HPDE6-E6E7 (cell line): ENCODE measurements at regions not wholly inside any gene's neighbourhood (a gene's known extent, or its start where the extent isn't known, plus 50 kb on each side); places are given as distances from the start of the nearest gene placed in this dataset.

Experiments
- DNase-seq: peaks from one replicate; pipeline ENCODE4 v3.0.0; 2011; ENCODE audit warnings: missing footprints; ENCODE audit errors: extremely low spot score

DNA sequence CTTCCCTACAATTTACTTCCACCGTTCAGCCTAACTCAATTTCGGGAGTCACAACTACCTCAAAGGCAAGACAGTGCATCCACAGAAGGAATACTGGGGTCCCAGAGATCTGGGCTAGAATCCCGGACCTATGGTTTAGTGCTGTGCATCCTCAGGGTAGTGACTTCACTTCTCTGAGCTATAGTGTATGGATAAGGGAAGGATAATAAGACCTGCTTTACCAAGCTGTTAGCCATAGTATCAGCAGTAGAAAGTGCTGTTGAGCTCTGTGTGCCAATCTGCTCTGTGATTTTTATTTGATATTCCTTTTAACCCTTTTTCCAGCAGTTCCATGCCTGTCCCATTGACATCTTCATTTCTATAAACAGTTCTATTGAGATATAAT, 1044.3 kb downstream of the BCL11B start:
- no peak for DNase-seq

DNA sequence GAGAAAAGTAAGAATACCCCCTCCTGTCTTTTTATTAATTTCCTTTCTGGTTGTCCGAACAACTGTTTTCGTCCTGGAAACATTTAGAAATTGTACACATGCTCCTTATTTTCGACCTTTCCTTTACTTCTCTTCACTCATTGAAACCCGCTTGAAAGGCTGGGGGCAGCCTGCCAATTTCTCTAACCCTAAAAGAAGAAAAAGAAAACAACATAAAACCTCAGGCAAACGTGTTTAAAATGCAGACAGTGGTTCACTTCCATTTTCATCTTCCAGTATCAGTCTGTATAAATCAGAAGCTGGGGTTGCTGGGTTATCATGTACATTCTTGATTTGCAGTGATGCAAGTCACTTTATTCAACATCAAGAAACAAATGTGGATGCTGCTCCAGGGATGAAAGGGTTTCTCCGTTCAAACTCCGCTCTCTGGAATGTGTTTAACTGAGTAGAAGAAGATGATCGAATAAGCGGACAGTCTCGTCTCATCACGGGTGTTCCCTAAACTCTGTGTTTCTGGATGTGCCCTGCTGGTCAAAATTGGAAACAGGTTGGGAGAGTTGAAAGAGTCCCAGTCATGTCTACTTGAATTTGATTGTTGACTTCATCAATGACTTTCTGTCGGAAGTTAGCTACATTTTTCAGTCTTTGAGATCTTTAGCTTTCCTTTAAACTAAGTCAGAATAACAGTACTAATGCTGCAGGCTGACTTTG, 1042.2 kb downstream of the BCL11B start:
- no peak for DNase-seq

DNA sequence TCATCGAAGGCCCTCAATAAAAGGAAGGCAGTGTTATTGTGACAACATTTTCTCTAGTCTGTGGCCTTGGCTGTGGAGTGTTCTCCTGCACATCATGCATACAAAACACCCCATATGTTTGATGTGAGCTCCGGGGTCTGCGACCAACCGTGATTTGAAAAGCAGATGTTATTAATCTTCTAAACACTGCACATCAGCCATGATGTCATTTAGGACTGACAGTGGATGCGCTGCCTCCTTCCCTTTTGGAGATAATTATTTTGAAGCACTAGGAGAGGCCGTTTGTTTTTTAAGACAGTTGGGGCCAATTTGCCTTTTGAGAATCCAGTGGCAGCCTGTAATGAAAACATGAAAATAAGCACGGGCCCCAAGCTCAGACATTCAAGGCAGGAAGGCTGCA, 1041.6 kb downstream of the BCL11B start:
- DNase-seq = no peak

DNA sequence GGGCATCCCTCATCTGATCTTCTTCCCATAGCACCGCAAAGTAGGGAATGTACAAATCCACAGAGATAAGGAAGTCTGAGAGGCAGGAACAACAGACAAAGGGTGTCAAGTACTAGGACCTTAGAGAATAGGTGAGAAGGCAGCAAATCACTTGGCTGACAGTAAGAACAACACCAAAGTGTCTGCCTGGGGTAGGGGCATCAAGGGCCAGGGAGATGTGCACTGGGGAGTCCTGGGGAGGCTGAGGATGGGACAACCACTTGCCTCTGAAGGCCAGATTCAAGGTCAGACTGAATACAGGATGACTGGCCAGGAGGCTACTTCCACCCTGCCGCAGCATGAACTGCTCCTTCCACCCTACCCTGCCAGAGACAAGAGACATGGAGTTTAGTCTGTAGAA, 1040.8 kb downstream of the BCL11B start:
- DNase-seq = no peak

GRCh38 chr14:98233656-98234055, 1038.3 kb downstream of the BCL11B start:
- no peak for DNase-seq

- no peak for DNase-seq
Observed at GRCh38 chr14:98234208-98234607, 1037.8 kb downstream of the BCL11B start.

GRCh38 chr14:98236314-98236713, 1035.7 kb downstream of the BCL11B start:
- no peak for DNase-seq

GRCh38 chr14:98237939-98238338, 1034.1 kb downstream of the BCL11B start:
- DNase-seq = no peak

- no peak for DNase-seq
Observed at GRCh38 chr14:98240376-98240775, 1031.6 kb downstream of the BCL11B start.

DNA sequence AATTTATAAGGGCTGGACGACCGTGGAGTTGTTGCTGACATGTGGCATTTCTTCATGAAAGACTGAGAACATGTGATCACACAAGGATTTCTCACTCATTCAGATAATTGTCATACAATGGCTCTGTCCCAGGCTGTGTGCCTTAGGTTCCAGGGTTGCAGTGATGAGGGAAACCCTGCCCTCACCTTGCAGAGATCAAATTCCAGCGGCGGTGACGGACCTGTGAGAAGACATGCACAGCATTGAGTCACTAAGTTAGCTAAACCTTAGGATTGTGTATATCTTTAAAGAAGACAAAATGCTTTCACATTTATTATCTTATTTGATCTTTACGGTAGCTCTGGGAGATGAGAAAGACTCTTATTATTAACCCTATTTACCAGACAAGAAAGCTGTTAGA, 1029.1 kb downstream of the BCL11B start:
- no peak for DNase-seq

GRCh38 chr14:98243332-98243731, 1028.7 kb downstream of the BCL11B start:
- DNase-seq = no peak

GRCh38 chr14:98244162-98244948, 1027.6 kb downstream of the BCL11B start:
- no peak for DNase-seq

DNA sequence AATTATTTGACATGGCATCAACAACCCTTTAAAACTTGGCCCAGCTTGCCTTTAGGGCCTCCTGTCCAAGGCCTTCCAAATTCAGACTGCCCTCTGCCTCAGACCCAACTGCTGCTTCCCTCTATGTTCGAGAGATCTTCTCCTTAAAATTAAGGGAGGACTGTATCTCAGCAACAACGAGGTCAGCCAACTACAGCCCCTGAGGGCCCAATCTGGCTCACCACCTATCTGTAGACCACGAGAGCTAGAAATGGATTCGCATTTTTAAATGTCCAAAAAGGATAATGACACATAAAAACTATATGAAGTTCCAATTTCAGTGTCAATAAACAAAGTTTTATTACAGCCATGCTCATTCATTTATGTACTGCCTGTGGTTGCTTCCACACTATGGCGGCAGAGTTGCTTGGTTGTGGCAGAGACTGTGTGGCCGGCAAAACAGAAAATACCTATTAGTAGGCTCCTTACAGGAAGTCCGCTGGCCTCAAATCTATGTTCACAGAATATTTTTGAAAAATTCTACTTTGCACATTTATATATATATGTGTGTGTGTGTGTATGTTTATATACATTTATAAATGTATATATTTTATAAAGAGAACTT, 1026.9 kb downstream of the BCL11B start:
- DNase-seq = no peak

DNA sequence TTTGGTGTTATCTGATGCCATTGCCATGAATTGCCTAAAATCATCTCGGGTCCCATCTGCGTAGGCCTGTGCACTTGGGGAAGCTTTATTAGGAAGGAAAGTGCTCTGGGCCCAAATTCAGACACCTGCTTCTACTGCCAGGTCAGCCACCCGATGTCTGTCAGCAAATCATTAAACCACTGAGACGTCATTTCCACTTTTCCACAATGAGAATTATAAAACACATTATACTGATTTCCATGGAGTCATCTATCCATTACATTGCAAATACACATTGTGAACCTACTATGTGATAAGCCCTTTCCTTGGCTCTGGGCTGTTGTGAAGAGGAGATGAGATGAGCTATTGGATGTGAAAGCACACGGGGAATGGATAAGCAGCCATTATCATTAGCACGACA, 1022.9 kb downstream of the BCL11B start:
- DNase-seq = no peak

GRCh38 chr14:98249476-98249875, 1022.5 kb downstream of the BCL11B start:
- DNase-seq = no peak

DNA sequence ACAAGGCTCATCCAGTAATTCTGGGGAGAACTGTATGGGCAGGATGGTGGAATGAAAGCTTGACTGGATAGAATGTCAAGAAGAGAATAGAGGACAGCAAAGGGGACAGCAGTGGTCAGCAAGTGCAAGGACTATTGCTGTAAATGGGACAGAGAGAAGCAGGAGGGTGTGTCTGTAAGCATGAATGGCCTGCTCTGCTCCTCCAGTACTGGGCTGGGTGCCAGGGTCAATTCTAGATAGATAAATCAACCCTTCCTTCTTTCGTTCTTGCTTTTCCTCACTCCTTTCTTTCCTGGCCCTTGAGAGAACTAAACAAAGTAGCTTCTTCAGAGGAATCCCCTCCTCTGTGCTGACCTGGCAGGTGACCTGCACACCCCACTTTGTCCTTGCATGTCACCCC, 1019.2 kb downstream of the BCL11B start:
- no peak for DNase-seq

DNA sequence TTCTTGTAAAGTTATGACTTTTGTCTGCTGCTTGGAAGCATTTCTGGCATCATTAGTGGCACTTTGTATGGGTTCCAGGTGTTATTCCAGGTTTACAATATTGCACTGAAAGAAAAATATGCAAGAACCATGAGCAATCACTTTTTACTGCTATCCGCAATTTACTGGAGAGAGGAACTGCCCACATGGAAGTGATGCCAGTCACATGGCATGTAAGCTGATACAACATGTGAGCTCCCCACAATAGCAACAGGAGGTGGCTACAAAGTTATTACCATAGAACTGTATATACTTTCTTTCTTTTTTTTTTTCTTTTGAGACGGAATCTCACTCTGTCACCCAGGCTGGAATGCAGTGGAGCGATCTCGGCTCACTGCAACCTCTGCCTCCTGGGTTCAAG, 1012.1 kb downstream of the BCL11B start:
- no peak for DNase-seq

GRCh38 chr14:98262566-98262965, 1009.4 kb downstream of the BCL11B start:
- no peak for DNase-seq

DNA sequence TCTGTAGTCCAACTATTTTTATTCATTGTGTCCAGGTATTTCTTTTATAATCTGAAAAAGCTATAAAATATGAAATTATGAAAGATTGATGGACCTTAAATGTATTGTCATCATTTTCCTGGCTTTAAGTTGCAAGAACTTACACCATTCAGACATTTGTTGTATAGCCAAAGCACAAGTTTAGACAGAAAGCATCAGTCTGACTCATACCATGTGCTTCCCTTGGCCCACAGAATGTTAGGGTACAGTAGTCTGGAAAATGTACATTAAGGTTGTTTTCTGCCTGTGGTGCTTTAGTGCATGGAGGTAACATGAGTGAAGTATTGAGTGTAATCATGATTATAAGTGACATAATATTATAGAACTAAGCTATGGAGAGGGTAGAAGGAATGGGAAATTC, 1002.5 kb downstream of the BCL11B start:
- DNase-seq = no peak

DNA sequence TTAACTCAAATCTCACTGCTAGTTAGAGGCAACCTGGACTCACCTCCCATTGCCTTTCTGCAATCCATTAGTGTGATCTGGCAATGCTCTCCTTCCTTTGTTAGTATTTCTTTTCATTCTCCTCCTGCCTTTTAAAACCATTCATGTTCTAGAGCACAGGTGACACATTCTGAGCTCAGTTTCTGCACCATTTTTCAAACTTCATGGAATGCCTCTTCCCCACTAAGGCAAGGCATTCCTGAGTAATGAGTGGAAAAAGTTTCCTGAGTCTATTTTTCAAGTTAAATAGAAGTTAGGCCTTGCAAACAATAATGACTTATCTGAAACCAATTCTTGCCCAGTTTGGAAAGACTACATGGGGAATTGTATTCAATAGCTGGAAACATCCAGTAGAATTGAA, 1001.8 kb downstream of the BCL11B start:
- no peak for DNase-seq

- no peak for DNase-seq
Observed at GRCh38 chr14:98274596-98274995, 997.4 kb downstream of the BCL11B start.

DNA sequence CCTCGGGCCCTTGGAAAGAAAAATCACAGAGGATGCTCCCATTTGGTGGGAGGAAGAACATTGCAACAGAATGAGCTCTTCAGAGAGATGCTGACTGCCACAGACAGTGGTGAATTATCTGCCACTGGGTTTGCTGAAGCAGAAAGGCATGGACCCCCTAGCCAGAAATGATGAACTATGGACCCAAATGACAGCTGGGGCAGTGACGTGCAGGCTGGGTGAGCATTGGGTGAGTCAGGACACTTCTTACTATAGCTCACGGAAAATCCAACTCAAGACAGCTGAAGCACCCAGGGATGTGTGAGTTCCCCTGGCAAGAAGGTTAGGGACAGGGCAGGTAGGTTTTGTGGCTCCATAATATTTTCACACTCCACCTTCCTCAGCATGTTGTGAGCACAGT, 993.2 kb downstream of the BCL11B start:
- no peak for DNase-seq

DNA sequence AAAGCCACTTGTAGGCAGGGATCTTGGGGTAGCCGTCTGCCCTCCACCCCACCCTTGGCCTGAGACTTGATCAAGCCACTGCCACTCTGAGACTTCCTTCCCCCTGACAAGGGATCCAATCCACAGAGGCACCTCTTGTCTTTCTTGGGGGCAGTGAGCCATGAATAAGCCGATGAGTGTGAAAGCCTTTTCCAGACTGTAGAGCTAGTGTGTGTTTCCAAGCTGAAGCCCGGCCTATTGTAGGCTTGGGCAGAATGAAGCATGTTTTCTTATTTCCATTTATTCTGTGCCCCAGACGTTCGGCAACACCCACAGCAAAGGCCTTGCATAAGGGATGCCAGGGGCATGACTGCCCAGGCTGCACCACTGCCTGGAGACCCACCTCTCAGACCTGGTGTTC, 991.6 kb downstream of the BCL11B start:
- no peak for DNase-seq
